HG03342 (cell line): ENCODE measurements at regions not wholly inside any gene's neighbourhood (a gene's known extent, or its start where the extent isn't known, plus 50 kb on each side); places are given as distances from the start of the nearest gene placed in this dataset.

Source experiments
- ATAC-seq: cut with Tn5 transposase; IDR thresholded peaks from one replicate; pipeline ENCODE4 v1.9.1; 2021; ENCODE audit warnings: mild to moderate bottlenecking, moderate library complexity; ENCODE audit not compliant: unreplicated experiment

GRCh38 chr14:96725232-96725631, 72.0 kb upstream of the VRK1 start:
- ATAC-seq, result no peak

- no peak for ATAC-seq
Measured at GRCh38 chr14:96727073-96727472, 70.1 kb upstream of the VRK1 start.

GRCh38 chr14:96727491-96727890, 69.7 kb upstream of the VRK1 start:
- no peak for ATAC-seq

DNA sequence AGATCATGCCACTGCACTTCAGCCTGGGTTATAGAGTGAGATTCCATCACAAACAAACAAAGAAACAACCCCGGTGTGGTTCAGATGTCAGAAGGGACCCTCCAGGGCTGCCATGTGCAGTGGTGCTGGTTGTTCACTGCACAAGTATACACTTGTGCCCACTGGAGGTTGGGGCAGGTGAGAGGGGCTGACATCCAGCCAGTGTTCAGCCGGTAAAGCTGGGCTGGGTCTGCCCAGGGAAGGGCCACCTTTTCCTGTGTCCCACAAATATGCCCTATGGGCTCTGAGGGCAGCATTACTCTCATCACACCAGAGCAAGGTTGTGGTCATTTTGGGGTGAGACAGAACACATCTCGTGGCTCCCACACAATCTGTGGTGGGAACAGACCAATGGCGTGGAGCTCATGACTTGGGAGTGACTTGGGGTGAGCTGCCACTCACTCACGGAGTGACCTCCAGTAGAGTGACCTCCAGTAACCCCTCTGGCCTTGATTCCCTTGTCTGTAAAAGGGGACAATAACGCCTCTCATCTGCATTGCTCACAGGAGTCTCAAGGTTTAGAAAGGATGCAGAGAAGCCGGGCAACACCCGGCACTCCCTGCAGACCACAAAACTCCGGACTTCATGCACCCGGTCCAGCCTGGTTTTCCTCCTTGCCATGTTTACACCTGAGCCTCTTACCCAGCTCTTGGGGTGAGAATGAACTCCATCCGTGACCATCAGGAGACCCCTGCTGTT, 69.0 kb upstream of the VRK1 start:
- ATAC-seq, result no peak

DNA sequence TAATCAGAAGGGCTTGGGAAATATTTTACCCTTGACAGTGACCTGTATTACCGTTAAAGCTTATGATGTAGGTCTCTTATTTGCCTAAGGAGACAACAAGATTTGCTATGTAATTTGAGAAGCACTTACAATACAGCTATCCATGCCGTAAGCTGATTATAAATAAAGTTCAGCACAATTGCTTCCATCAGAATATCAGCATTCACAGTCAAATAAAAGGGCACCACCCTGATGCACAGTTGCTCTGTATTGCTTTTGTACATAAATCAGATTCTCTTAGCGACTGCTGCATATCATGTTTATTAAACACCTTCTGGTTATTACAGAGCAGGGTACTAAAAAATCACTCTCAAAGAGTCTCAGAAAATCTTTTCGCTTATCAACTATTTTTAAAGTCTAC, 67.3 kb upstream of the VRK1 start:
- ATAC-seq, result no peak

- ATAC-seq, result no peak
Measured at GRCh38 chr14:96730386-96730785, 66.8 kb upstream of the VRK1 start.

DNA sequence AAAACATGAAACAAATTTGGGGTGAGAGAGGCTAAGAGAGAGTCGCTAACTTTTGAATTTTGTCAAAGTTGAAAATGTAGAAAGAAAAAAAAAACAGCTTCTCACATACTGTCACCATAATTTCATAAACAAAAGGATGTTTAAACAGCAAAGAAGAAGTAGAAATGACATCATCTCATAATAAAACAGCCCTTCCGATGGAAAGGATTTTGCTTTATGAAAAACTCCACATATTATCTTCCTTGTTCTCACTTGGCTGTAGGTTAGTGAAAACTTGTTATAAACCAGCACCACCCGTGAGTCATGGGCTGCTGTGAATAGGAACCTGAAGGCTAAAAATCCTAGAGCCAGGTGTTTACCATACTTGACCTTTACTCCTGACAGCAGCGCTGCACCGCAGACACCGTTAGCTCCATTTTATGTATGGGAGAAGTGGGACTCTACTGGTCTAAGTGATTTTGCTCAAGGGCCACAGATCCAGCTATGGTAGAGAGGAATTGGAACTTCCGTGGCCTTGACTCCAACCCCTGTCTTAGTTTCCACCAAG, 63.0 kb upstream of the VRK1 start:
- ATAC-seq, result no peak

GRCh38 chr14:96735526-96735925, 61.7 kb upstream of the VRK1 start:
- ATAC-seq, result no peak

DNA sequence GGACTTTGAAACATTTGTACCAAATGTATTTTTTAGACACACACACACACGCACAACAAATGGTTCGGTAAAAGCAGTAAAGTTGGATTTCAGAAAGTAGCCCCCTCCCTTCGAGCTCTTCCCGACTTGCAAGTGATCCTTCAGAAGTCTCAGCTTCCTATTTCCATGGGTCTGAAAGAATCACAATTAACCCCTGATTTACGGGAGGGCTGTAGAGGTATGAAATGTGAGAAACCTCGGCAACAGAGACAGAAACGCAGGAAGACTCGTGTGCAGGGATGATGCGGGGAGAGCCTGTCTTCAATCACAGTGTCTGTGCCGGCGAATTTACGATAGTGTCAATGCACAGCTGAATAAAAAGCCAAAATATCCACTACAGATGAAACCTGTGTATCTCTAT, 60.7 kb upstream of the VRK1 start:
- ATAC-seq, result no peak

DNA sequence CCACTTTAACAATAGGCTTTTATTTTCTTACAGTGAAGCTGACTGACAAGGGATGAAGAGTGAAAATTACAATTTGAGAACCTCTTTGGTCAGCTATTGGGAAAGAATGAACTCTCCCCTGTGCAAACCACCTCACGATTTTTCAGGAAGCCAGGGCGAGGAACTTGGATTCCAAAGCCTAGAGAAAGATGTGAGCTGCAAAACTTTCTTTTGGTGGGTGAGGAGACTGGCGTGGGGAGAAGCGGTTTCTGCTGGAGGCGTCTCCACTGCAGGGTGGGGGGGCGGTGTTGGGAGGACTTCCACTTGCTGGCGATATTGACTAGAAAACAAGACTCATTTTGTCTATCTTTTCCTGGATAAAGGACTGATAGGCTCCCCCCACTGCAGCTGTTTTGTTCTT, 59.3 kb upstream of the VRK1 start:
- ATAC-seq, result no peak

- no peak for ATAC-seq
Measured at GRCh38 chr14:96739200-96739910, 57.8 kb upstream of the VRK1 start.

DNA sequence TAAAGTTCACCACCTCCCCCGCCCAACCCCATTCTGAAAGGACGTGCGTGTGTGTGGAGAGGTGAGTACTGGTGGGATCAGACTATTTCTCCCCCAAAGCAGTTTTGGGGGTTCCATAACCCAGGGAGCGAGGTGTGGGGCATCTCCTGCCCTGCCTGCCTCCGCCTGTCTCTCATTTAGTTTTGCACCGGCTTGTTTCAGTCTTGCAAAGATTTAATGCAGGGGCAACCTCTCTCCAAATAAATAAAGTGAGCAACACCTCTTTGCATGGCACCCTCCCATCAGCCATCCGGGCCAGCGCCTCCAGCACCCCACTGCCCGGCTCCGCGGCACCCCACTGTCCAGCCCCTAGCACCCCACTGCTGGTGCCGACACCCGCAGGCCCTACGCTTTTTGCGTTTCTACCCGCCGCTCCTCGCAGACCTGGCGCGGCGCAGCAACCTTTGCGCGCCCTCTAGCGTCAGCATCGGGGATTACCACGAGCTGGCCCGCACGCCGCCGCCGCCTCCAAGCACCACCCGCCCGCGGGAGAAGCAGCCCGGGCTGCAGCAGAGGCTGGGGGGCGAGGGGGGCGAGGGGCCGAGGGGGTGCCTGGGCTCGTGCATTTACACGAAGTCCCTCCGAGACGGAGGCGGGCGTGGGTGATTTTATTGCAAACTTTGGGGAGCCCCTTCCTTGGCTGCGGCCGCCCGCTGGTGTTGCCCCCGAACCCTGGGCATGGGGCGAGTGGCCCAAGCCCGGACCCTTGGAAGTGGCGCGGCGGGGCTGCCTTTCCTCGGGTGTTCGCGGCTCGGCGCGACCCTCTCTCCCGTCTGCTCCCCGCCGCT, 55.8 kb upstream of the VRK1 start:
- peak; percentile 88 for ATAC-seq

DNA sequence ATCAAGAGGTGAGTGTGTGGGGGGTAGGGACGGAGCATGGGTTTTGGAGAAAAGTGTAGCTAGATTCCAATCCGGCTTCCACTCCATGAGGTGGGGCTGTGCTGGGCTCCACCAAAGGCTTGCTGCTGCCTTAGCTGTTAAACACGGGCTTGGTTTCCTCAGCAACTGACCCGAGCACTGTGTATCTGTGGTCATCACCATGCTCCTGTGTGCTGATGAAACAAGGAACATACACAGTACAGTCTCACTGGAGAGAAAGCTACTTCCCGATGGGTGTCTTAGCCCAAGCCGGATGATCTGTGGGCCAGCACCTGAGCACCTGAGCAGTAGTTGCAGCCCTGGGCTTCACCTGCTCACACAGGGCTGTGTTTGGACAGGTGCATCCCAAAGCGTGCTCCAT, 52.9 kb upstream of the VRK1 start:
- no peak for ATAC-seq

- no peak for ATAC-seq
Measured at GRCh38 chr14:96745500-96746051, 51.6 kb upstream of the VRK1 start.

DNA sequence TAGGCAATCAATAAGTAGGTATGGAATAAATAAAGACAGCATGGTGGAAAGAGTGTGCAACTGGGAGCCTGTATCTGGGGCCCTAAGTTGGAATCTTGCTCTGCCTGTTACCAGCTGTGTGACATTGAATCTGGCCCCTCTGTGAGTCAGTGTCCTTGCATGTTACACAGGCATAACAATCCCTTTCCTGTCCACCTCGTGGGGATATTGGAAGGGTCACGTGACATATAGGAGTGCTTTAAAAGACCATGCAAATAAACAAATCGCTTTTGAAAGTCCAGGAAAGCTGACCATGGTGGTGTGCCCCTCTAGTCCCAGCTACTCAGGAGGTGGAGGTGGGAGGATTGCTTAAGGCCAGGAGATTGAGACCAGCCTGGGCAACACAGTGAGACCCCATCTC, 51.1 kb upstream of the VRK1 start:
- ATAC-seq, result no peak

DNA sequence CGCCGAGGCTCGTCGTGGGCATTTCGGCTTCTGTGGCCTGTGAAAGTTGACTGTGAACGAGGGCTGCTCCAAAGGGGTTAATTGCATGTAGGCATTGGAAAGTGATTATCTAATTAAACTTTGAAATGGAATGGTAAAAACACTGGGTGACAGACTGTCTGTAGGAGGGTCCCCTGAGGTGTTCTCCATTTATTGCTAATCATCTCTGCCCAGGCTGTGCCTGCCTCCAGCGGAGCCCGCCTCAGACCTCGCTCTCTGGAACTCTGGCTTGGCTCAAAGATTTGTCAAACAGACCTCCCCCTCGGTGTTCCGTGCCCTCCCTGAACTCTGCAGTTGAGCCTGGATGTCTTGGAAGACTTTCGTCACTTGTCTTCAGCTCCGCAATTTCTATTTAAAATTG, 50.2 kb upstream of the VRK1 start:
- no peak for ATAC-seq
